Stomach (tissue), 8 donors: ENCODE measurements at regions not wholly inside any gene's neighbourhood (a gene's known extent, or its start where the extent isn't known, plus 50 kb on each side); places are given as distances from the start of the nearest gene placed in this dataset.

Experiments used
- DNase-seq, 2 donors: peaks; one replicate each; pipeline versions ENCODE4 v3.0.0 to v3.0.0-alpha.2; 2013 to 2019
- H3K27ac ChIP-seq, 5 donors: fragments of 200-600 bp in 4 of 5; sonication (generic) in 4 of 5; one replicate each; pipeline ENCODE4 v1.5.1; 2013 to 2019; ENCODE audit warnings: mild to moderate bottlenecking in 1 of 5, moderate library complexity in 1 of 5
- H3K27me3 ChIP-seq, 3 donors: fragments of 200-600 bp; sonication (generic); one replicate each; pipeline ENCODE4 v1.5.1; 2017 to 2019; ENCODE audit warnings: mixed run types in 1 of 3
- H3K36me3 ChIP-seq, 4 donors: fragments of 200-600 bp; sonication (generic); 1 replicate in 3 of 4; 2 replicates in 1 of 4; pipeline ENCODE4 v1.5.1; 2016 to 2019
- H3K4me1 ChIP-seq, 4 donors: fragments of 200-600 bp; sonication (generic); one replicate each; pipeline ENCODE4 v1.5.1; 2016 to 2019
- H3K4me3 ChIP-seq, 4 donors: fragments of 200-600 bp; sonication (generic) in 3 of 4; one replicate each; pipeline ENCODE4 v1.5.1; 2016 to 2019; ENCODE audit warnings: mild to moderate bottlenecking in 1 of 4
- H3K9me3 ChIP-seq, 4 donors: fragments of 200-600 bp; sonication (generic); one replicate each; pipeline ENCODE4 v1.5.1; 2016 to 2019
- EP300 ChIP-seq: sonication (generic); formaldehyde crosslinking; IDR thresholded peaks from one replicate; pipeline ENCODE4 v1.6.1; 2017; ENCODE audit warnings: antibody characterized with exemption
- POLR2A ChIP-seq, 4 donors: fragments of 450-650 bp; IDR thresholded peaks; one replicate each; pipeline ENCODE4 v1.6.1; 2016; ENCODE audit warnings: antibody characterized with exemption in 4 of 4, control low read depth in 2 of 4, mild to moderate bottlenecking in 1 of 4, moderate library complexity in 1 of 4
- POLR2AphosphoS5 ChIP-seq, 3 donors: sonication (generic); formaldehyde crosslinking; IDR thresholded peaks; one replicate each; pipeline ENCODE4 v1.6.1; 2016; ENCODE audit warnings: antibody characterized with exemption in 3 of 3
- WGBS, 5 donors: extraction: QIAGEN DNeasy Blood & Tissue Kit in 3 of 5; methylation state at CpG; one replicate each; pipeline versions ENCODE4 v1.1.5 to v1.1.7; 2013 to 2018; 5-methylcytosine and 5-hydroxymethylcytosine counted together
- intact Hi-C: fragments of 100-400 bp; cut with DNase I; formaldehyde crosslinking; loops from one replicate; pipeline ENCODE4 v1.15.1; 2023; ENCODE audit warnings: low total_unique reads
- TF ChIP-seq, protein P1 (sequence below), 7 experiments: fragments of 450-650 bp in 4 of 7; fragments of 200-600 bp in 3 of 7; sonication (generic) in 3 of 7; IDR thresholded peaks; one replicate each; pipeline ENCODE4 v1.5.1; 2016 to 2019; ENCODE audit warnings: antibody characterized with exemption in 7 of 7, control low read depth in 2 of 7, mild to moderate bottlenecking in 1 of 7
- donor health status: healthy with polysubstance abuse.
- donor health status: Bipolar disorder and iron deficiency.
- donor health status: healthy.

DNA sequence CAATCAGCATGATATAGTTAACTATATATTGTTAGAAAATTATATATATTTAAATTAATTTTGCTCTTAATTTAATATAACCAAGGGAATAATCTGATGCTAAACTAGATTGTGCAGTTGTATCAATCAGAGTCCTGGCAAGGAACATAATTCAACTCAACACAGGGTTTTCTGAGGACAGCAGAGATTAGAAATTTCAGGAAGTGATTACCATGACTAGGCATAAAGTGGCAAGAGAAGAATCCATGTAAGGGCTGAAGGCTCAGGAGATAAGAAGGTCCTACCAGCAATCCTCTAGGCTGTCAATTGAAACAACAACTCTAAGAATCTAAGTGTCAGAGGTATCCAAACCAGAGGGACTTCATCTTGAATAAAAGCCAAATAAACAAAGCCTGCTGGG is 807.8 kb downstream of the DSC3 start:
- no peaks in the 10 kb centered on the region for H3K27me3 ChIP-seq
- TF ChIP-seq POLR2A (IDR thresholded peaks at IDR 0.05) (no peak), EP300 (no peak), POLR2AphosphoS5 (IDR thresholded peaks at IDR 0.05) (no peak)
- TF ChIP-seq, protein P1, sequence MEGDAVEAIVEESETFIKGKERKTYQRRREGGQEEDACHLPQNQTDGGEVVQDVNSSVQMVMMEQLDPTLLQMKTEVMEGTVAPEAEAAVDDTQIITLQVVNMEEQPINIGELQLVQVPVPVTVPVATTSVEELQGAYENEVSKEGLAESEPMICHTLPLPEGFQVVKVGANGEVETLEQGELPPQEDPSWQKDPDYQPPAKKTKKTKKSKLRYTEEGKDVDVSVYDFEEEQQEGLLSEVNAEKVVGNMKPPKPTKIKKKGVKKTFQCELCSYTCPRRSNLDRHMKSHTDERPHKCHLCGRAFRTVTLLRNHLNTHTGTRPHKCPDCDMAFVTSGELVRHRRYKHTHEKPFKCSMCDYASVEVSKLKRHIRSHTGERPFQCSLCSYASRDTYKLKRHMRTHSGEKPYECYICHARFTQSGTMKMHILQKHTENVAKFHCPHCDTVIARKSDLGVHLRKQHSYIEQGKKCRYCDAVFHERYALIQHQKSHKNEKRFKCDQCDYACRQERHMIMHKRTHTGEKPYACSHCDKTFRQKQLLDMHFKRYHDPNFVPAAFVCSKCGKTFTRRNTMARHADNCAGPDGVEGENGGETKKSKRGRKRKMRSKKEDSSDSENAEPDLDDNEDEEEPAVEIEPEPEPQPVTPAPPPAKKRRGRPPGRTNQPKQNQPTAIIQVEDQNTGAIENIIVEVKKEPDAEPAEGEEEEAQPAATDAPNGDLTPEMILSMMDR (IDR thresholded peaks at IDR 0.05) = no peak
- no peaks in the 10 kb centered on the region for H3K36me3 ChIP-seq
- H3K4me3 ChIP-seq = no peak overlapping the region
- no peak overlapping the region for H3K27ac ChIP-seq
- no peaks in the 10 kb centered on the region for H3K9me3 ChIP-seq
- no peaks in the 10 kb centered on the region for H3K4me1 ChIP-seq
- DNase-seq = no peak
- intact Hi-C loops = no loop called here

DNA sequence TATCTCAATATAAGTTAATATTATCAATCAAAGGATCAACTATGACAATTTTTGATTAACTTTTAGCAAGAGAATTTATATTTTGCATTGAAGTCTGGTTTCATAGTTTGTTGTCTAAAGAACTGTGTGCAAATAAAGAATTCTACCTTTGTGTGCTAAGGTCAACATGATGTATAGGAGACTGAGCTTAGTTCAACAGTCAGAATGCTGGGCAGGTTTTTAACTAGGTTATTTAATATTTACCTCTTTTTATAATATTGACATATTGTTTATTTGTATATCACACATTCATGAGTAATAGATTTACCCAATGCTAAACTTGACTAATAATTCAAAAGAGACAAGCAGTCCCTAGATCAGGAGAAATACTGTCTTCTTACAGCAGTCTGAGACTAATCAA is 831.4 kb downstream of the DSC3 start:
- intact Hi-C loops = no loop called here
- H3K4me1 ChIP-seq = no peaks in the 10 kb centered on the region
- no peak overlapping the region for H3K27ac ChIP-seq
- no peaks in the 10 kb centered on the region for H3K36me3 ChIP-seq
- no peak overlapping the region for H3K4me3 ChIP-seq
- no peak for DNase-seq
- TF ChIP-seq EP300 (no peak), POLR2A (IDR thresholded peaks at IDR 0.05) (no peak), POLR2AphosphoS5 (IDR thresholded peaks at IDR 0.05) (no peak)
- TF ChIP-seq, protein P1 (IDR thresholded peaks at IDR 0.05) = no peak
- no peaks in the 10 kb centered on the region for H3K27me3 ChIP-seq
- H3K9me3 ChIP-seq = peaks cover 0 to 10% (median 4%) of the 10 kb centered on the region in 4 donors

DNA sequence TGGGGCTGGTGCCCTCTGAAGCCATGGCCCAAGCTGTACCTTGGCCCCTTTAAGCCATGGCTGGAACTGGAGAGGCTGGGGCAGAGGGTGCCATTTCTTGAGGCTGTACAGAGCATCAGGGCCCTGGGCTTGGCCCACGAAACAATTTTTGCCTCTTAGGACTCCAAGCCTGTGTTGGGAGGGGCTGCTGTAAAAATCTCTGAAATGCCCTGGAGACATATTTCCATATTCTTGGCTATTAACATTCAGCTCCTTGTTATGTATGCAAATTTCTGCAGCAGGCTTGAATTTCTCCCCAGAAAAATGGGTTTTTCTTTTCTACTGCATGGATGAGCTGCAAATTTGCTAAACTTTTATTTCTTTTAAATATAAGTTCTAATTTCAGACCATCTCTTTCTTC is 834.0 kb downstream of the DSC3 start:
- Histone ChIP-seq H3K27ac (no peak overlapping the region), H3K9me3 (peaks cover 0 to 16% (median 4%) of the 10 kb centered on the region in 4 donors), H3K27me3 (no peaks in the 10 kb centered on the region), H3K4me1 (no peaks in the 10 kb centered on the region), H3K4me3 (no peak overlapping the region), H3K36me3 (no peaks in the 10 kb centered on the region)
- intact Hi-C loops = no loop called here
- DNase-seq = no peak
- WGBS, 5 donors = 64 to 74% (median 70%) methylated on average over 1 of the region's 1 CpG
- TF ChIP-seq POLR2A (IDR thresholded peaks at IDR 0.05) (no peak), EP300 (no peak), POLR2AphosphoS5 (IDR thresholded peaks at IDR 0.05) (no peak)
- TF ChIP-seq, protein P1 (IDR thresholded peaks at IDR 0.05) = no peak

DNA sequence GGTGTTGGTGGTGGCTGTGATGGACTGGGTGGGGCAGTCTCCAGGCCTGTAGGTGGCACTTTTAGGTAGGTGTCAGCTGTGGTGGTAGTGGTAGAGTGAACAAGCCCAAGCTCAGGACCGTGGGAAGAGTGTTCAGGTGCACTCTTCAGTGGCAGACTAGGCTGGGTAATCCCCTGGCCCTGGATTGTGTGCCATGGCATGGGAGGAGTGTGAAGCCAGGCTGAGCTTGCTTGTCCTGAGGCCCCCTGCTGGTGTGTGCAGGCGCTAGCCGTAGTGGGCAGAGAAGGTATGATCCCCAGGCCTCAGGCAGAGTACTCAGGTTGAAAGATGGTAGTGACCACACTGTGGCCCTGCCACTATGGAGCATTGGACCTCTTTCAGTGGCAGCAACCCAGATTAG is 850.3 kb downstream of the DSC3 start:
- peaks cover 0 to 30% (median 24%) of the 10 kb centered on the region in 4 donors for H3K9me3 ChIP-seq
- no peak overlapping the region for H3K4me3 ChIP-seq
- no peak for DNase-seq
- intact Hi-C loops = loop anchor here (5.0 kb wide), 1 partner anchor 50 kb away; no protein-coding TSS in a partner anchor
- no peaks in the 10 kb centered on the region for H3K36me3 ChIP-seq
- WGBS, 5 donors = 56 to 85% (median 75%) methylated on average over 3 of the region's 3 CpGs
- H3K4me1 ChIP-seq = no peaks in the 10 kb centered on the region
- H3K27me3 ChIP-seq = no peaks in the 10 kb centered on the region
- TF ChIP-seq POLR2AphosphoS5 (IDR thresholded peaks at IDR 0.05) = no peak
- no peak for TF ChIP-seq POLR2A (IDR thresholded peaks at IDR 0.05)
- no peak for TF ChIP-seq EP300
- TF ChIP-seq, protein P1 (IDR thresholded peaks at IDR 0.05) = no peak
- no peak overlapping the region for H3K27ac ChIP-seq
